ENCODE measurements at regions not wholly inside any gene's neighbourhood (a gene's known extent, or its start where the extent isn't known, plus 50 kb on each side); places are given as distances from the start of the nearest gene placed in this dataset.

DNA sequence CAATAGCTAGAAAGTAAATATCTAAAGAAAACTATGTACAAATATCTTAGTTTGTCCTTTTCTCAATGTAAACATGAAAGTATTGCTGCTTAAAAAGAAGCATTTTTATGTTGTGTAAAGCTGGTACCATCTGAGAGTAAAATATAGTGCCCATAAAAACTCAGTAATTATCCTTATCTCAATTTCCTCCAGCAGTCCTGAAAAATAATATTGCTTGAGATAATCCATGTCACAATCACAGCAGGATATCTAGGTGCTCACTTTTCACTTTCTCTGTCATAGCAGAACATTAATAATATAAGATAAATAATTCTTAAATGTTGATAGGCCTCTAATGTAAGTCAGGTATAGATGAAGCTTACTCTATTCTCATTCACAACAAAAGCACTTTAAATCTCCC, 285.5 kb downstream of the ZBBX start:
- POLR2A ChIA-PET (ENCODE audit: low non-redundant PET), result no interaction called here
- H3K27ac ChIP-seq, result no peak overlapping the region
- TF ChIP-seq, protein P1, sequence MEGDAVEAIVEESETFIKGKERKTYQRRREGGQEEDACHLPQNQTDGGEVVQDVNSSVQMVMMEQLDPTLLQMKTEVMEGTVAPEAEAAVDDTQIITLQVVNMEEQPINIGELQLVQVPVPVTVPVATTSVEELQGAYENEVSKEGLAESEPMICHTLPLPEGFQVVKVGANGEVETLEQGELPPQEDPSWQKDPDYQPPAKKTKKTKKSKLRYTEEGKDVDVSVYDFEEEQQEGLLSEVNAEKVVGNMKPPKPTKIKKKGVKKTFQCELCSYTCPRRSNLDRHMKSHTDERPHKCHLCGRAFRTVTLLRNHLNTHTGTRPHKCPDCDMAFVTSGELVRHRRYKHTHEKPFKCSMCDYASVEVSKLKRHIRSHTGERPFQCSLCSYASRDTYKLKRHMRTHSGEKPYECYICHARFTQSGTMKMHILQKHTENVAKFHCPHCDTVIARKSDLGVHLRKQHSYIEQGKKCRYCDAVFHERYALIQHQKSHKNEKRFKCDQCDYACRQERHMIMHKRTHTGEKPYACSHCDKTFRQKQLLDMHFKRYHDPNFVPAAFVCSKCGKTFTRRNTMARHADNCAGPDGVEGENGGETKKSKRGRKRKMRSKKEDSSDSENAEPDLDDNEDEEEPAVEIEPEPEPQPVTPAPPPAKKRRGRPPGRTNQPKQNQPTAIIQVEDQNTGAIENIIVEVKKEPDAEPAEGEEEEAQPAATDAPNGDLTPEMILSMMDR (conservative IDR thresholded peaks at IDR 0.05; ENCODE audit: low read depth), result no peak
- CTCF ChIA-PET, result no interaction called here
- DNase-seq (ENCODE audit: low spot score), result no peak

DNA sequence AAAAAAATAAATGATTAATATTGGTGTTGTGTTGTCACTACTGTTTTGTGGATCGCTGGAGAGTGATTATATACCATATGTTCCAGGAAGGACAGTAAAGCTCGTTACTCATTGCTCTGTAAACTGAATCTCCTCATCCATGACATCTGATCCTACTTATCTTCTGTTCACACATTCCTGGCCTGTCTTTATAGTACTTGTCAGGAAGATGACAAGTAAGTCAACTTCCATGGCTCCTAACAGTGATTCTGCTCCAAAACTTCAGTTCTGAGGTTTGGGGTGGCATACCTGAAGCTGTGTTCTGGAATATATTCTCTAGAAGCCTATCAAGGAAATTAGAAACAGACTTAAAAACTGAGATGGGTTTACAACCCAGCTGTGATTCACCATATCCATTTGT, 288.9 kb downstream of the ZBBX start:
- TF ChIP-seq, protein P1 (conservative IDR thresholded peaks at IDR 0.05; ENCODE audit: low read depth), result no peak
- DNase-seq (ENCODE audit: low spot score), result no peak
- ChIA-PET POLR2A (ENCODE audit: low non-redundant PET) (no interaction called here), CTCF (interaction anchor here (0.6 to 0.7 kb wide), 2 partner anchors 478 to 956 kb away, joined by 3 to 4 read pairs; no protein-coding TSS in a partner anchor)
- H3K27ac ChIP-seq, result no peak overlapping the region

DNA sequence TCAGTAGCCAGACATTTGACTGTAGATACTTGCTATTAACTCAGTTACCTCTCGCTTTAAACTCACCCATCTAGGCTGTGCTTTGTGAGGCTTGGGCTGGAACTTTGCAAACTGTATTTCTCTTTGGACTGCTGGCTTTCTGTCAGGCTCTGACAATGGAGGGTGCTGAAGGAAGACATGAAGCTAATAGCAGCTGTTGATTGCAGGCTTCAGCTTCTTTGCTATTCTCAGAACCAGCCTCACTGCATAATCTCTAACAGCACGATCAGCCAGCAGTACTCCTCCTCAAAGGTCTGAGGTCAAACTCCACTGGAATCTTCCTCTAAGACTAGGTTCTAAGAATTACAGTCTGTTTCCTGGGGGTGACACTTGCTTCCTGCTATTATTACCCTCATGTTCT, 295.6 kb downstream of the ZBBX start:
- ChIA-PET POLR2A (ENCODE audit: low non-redundant PET) (no interaction called here), CTCF (interaction anchor here (1.2 kb wide), 1 partner anchor 296 kb away, joined by 4 read pairs; no protein-coding TSS in a partner anchor)
- no peak for DNase-seq (ENCODE audit: low spot score)
- TF ChIP-seq, protein P1 (conservative IDR thresholded peaks at IDR 0.05; ENCODE audit: low read depth), result no peak
- no peak overlapping the region for H3K27ac ChIP-seq

DNA sequence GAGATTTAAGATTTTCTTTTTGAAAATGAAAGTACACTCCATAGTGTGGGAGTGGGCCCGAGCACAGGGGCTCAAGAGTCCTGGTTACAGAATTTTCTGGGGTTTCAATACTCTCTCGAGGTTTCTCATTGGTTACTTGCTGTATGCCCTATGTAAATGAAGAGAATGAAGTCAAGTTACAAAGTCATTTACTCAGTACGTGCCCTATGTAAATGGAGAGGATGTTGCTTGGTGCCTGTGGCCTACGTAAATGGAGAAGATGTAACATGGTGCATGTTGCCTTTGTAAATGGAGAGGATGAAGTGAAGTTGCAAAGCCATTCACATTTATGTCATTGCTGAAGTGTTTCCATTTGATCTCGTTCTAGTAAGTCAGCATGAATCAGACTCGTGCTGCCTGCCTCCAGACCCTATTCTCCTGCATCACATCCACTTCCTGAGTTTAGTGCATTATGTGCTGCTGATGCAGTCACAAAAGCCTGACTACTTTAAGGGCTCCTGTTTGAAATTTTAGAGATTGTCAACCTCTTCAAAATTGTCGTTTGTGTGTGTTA, 302.0 kb downstream of the ZBBX start:
- TF ChIP-seq, protein P1 (conservative IDR thresholded peaks at IDR 0.05; ENCODE audit: low read depth), result no peak
- no peak overlapping the region for H3K27ac ChIP-seq
- no peak for DNase-seq (ENCODE audit: low spot score)
- ChIA-PET POLR2A (ENCODE audit: low non-redundant PET) (no interaction called here), CTCF (no interaction called here)

DNA sequence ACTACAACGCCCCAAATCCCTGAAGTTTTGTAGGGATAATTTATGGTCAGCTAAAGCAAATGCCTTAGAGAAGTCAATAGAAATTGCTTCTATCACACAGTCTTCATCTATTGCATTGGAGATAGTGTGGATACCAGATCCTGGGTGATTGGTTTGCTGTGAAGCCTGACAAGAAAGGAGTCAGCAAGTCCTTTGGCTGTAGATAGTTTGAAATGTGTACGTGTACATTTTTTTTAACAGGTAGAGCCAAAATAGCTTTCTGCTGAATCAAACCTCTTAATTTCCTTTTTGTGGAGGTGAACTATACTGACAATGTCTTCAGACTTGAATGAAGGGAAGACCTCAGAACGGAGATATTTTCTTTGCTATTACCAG, 312.3 kb downstream of the ZBBX start:
- CTCF ChIA-PET, result no interaction called here
- POLR2A ChIA-PET (ENCODE audit: low non-redundant PET), result no interaction called here
- no peak overlapping the region for H3K27ac ChIP-seq
- TF ChIP-seq, protein P1 (conservative IDR thresholded peaks at IDR 0.05; ENCODE audit: low read depth), result no peak
- DNase-seq (ENCODE audit: low spot score), result no peak

DNA sequence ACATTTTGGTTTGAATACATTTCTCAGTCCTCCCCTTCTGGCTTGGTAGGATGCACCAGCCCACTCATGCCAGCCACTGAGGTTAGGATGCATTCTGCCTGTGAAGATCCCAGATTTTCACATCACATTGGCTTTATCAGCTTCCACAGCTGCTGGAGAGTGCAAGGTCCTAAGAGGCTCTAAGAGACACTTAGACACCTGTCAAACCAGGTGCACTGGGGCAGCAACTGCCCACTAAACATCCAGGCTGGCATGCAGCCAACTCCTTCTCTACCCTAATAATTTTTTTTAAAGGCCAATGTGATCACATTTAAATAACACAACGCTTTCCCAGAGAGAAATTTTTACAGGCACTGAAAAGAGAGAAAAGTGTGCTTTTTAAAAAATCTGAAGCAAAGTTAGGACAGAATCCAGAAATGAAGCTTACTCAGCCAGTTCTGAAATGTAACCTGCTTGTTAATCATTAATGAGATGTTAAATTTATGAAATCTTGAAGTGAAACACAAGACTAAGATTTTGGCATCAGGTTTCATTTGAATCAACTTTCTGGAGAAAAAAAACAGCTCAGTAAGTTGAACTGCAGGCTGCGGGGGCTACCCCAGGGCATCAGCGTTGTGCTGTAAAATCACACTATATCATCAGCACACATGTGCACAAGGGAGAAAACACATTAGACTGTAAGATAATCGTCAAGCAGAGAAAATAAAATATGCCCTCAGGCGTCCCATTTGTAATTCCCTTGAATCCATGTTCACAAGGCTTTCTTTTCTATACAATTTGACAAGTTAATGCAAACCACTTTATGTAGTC, 312.9 kb downstream of the ZBBX start:
- ChIA-PET CTCF (no interaction called here), POLR2A (ENCODE audit: low non-redundant PET) (no interaction called here)
- no peak overlapping the region for H3K27ac ChIP-seq

More for the DNA sequence above, 312.9 kb downstream of the ZBBX start:
- TF ChIP-seq, protein P1 (conservative IDR thresholded peaks at IDR 0.05; ENCODE audit: low read depth), result no peak
- no peak for DNase-seq (ENCODE audit: low spot score)

All from RWPE1 (cell line).